Astrocyte (in vitro differentiated cells and primary cell): ENCODE measurements at regions not wholly inside any gene's neighbourhood (a gene's known extent, or its start where the extent isn't known, plus 50 kb on each side); places are given as distances from the start of the nearest gene placed in this dataset.

Experiments
- CTCF ChIP-seq: IDR thresholded peaks from 2 replicates; pipeline ENCODE4 v1.5.1; 2011; ENCODE audit warnings: low read depth, mild to moderate bottlenecking, inconsistent platforms, low read length, moderate library complexity; ENCODE audit not compliant: insufficient read depth
- EZH2 ChIP-seq: IDR thresholded peaks from 2 replicates; pipeline ENCODE4 v1.6.1; 2012; ENCODE audit warnings: mild to moderate bottlenecking, low read length, inconsistent platforms; ENCODE audit not compliant: insufficient read depth

- TF ChIP-seq EZH2 (no peak), CTCF (no peak)
Observed at GRCh38 chr17:33701910-33702309, 408.8 kb upstream of the ASIC2 start.
